NCI-H128 (cell line): ENCODE measurements at regions not wholly inside any gene's neighbourhood (a gene's known extent, or its start where the extent isn't known, plus 50 kb on each side); places are given as distances from the start of the nearest gene placed in this dataset.
A peak's percentile ranks its signal among the peaks of the same experiment; 100 is the strongest.

Experiments used
- DNase-seq: peaks from one replicate; lab custom pipeline; 2025; ENCODE audit not compliant: unreplicated experiment; lab: John Stamatoyannopoulos, UW

DNA sequence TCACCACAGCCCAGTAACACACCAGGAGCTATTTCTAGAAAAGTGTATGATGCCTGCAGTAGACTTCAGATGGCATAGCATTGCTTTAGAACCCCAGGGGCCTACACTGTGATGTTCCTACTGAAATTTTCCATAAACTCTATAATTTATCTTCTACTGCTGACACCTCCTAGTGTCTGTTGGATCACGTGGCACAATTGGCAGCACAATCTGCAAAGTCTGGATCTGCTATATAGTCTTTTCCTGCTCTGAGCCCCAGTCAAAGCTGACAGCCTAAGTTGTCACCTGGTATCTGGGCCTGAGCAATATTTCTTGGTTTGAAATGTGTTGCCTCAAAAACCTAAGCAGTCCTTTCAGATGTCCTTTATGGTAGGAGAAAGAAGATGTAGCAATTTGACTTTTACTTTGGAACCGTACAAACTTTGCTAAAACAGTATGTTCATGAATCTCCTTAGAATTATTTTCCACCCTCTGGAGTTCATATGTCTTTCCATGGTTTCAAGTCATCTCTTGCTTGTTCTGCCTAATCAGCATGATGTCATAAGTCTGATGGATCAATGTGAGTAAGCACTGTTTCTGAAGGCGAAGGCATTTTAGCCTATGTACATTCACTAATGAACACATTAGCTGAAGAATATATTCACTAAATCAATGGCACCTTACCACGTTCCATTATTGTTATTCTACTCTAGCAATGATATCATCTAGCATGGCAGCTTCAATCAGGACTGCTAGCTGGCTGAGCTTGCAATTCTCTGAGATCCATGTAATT lies 536.5 kb upstream of the NBEA start:
- no peak for DNase-seq

DNA sequence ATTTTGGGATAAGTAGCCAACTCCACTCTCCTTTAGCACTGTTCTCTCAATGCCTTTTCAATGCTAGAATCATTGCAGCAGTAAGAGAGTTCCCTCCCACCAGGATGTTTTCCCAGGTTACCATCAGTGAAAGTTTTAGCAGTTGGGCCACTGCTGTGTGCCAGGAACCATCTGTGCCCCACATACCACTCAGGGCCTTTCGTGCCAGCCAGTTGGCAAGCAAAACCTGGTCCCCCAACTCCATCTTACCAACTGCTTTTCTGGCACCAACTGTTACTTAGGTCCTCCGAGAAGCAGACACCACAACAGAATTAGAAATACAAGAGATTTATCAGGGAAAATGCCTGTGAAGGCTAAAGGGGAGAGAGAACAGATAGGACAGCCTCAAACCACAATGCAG lies 533.4 kb upstream of the NBEA start:
- DNase-seq, result no peak

- no peak for DNase-seq
Measured at GRCh38 chr13:34409496-34410182, 532.4 kb upstream of the NBEA start.

DNA sequence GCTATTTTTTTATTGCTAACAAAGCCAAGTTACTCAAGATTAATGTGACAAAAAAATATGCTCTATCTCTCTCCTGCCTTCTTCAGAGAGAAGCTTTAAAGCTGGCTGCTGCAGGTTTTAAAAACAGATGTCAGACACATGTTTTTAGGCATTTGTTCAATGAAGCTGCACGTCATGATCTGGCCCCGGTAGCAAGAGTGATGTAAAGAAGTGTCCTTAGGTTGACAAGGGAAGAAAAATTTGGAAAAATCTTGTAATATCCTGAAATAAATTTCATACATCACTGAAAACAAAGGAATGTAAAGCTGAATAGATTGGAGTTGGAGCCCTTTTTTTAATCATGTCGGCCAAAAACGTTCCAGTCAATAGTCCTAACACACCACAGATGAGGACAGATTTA lies 531.4 kb upstream of the NBEA start:
- DNase-seq, result no peak

- no peak for DNase-seq
Measured at GRCh38 chr13:34411177-34411576, 530.9 kb upstream of the NBEA start.

GRCh38 chr13:34411894-34412293 lies 530.2 kb upstream of the NBEA start:
- DNase-seq, result no peak

GRCh38 chr13:34412295-34412694 lies 529.8 kb upstream of the NBEA start:
- no peak for DNase-seq

GRCh38 chr13:34412817-34413375 lies 529.2 kb upstream of the NBEA start:
- no peak for DNase-seq

DNA sequence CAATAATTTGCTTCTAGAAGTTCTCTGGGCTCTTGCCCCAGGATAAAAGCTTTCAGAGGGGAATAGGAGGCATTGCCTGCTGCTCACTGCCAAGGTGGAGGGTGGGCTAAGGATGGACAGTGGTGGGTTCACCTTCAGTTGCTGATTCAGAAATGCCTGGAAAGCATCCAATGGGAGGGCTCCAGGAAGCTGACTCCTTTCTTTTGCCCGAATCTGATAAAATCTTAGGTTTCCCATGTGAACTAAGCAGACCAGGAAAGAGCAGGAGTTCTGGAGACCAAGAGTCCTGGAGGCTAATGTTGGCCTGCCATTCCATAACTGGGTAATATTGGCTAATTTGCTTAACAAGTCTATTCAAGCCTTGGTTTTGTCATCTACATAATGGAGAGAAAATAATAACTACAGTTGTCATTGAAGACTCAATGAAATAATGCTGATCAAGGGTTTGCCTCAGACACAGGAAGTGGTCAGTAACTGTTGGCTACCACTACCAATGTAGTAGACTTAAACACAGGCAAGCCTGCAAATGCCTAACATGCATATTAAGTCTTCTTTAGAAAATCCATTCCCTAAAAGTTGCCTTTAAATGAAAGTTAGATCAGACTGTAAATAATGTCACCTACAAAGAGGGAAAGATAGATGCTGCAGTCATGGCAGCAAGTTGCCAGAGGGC lies 528.4 kb upstream of the NBEA start:
- DNase-seq, result no peak

- DNase-seq, result no peak
Measured at GRCh38 chr13:34414616-34415015, 527.5 kb upstream of the NBEA start.

GRCh38 chr13:34416971-34417380 lies 525.1 kb upstream of the NBEA start:
- no peak for DNase-seq

- no peak for DNase-seq
Measured at GRCh38 chr13:34417896-34418295, 524.2 kb upstream of the NBEA start.

GRCh38 chr13:34419025-34419424 lies 523.0 kb upstream of the NBEA start:
- peak; percentile 33 for DNase-seq

DNA sequence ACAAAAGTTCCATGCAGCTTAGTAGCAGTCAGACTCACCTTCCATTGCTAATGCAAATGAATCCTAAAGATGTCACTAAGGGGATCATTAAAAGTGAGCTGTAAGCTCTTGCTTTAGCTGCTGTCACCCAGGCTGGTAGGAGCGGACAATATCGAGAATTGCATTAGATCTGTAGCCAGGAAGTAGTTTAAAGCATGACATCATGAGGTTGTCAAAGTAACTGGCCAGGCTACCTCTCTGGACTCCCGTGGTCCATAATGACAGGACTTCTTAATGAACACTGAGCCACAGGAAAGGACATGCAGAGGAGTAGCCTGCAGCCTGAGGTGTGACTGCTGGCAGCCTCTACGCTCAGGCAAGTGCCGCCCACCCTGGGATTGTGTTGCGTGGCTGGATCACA lies 522.3 kb upstream of the NBEA start:
- DNase-seq, result no peak

- DNase-seq, result no peak
Measured at GRCh38 chr13:34420702-34421346, 521.2 kb upstream of the NBEA start.

DNA sequence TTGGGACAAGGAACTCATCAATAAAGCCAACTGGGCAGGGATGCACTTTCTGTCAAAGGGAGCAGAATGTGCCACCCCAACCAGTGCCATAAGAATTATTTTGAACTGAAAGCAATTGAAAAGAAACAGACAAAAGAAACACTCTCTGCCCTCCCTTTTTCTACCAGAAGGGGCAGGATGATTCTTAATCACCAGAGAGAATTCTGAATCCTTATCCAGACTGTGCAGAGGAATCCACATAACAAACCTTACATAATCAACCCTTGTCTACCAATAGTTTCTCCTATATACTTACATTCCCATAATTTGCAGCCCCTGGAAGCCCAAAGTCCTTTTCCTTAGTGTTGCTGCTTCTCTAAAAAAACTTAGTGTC lies 520.7 kb upstream of the NBEA start:
- no peak for DNase-seq

DNA sequence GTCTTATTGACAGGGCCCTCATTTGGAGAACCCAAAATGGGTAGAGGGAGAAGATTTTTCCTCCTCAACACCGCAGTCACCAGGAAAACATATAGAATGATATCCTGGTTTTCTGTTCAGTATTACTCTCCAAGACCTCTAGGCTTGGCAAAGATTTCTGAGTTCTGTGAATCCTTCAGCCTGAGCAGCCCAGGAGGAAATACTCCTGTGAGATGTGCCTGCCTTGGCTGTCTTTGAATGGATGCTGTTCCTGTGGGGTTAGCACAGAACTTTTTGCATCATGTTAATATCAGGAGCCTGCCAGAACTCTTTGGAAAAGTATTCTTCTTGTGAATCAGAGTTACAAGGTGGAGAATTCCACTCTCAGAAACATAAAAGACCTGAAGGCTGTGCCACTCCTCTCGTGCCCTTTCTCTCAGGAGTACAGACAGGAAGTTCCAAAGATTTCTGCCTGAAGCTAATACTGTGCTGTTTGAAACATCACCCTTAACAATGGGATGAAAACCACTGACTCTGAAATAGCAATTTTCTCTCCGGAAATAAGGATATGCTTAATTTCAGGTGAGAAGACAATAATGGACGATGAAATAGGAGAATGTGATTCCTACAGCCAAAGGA lies 520.1 kb upstream of the NBEA start:
- DNase-seq, result no peak

- no peak for DNase-seq
Measured at GRCh38 chr13:34422956-34423355, 519.1 kb upstream of the NBEA start.

DNA sequence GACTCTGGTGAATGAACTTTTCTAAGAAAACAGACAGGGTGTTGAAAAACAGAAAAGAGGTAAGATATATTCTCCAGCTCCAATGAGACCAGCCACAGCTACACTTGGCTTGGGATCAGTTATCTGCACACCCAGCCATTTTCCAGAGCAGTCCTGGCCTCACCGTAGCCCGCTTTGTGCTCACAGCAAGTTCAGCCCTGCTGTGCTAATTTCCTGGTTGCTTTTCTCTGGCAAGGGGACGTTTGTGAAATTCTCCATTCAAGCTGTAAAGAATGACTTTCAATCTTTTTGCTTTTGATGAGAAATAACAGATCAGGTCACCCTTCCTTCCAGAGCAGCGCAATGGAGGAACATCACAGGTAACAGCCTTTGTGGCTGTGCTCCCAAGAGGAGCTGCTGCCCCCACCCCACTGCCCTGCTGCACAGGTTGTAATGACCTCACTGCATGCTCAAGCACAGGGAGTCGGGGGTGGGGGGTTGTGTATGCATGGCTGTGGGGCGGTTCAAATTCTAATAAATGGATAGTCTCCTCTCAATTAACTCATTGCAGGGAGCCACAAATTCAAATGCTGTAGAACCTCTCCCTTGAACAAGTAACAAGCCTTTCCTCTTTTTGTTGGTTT lies 516.6 kb upstream of the NBEA start:
- DNase-seq, result no peak

DNA sequence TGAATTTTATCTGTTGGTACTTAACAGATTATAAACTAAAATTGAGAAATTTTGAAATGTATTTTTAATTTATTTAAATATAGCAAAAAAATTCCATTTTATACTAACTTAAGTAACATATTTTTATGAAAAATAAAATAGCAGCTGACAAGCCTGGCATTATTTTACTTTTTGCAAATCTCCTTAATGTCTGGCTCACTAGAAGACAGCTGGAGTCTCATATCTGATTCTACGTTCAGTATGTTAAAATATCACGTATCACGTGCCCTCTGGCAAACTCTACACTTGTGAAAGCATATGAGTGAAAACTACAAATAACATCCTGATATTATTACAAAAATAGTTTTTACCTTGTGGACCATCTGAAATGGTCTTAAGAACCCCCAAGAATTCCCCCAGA lies 513.2 kb upstream of the NBEA start:
- DNase-seq, result no peak

DNA sequence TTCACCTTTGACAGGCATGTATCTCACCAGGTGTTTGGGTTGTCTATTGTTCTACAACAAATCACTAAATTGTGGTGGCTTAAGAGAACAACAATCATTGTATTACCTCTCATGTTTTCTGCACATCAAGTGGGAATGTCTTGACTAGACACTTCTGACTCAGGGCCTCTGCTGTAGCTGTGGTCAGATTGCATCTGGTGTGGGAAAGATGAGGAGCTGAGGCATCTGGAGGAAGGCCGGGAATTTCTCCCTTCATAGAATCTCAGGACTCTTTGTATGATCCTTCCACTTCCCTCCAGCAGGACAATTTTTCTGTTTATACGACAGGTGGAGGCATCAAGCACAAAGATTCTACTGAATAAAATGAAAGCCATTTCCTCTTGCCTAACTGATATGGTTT lies 511.8 kb upstream of the NBEA start:
- no peak for DNase-seq
